ENCODE measurements at regions not wholly inside any gene's neighbourhood (a gene's known extent, or its start where the extent isn't known, plus 50 kb on each side); places are given as distances from the start of the nearest gene placed in this dataset.
"Not testable (repeated sequence)": the region's sequence is repeated elsewhere in the genome, so short reads cannot be mapped to it uniquely, and the experiment has no call there.

GRCh38 chr13:111064661-111065060 lies 50.4 kb upstream of the ARHGEF7 start:
- DNase-seq = no peak

- no peak for DNase-seq
These were observed 52.1 kb upstream of the ARHGEF7 start for GRCh38 chr13:111062966-111063365.

- DNase-seq = no peak
These were observed 52.8 kb upstream of the ARHGEF7 start for GRCh38 chr13:111062305-111062704.

GRCh38 chr13:111061358-111062045 lies 53.6 kb upstream of the ARHGEF7 start:
- DNase-seq = no peak

GRCh38 chr13:111060237-111060919 lies 54.7 kb upstream of the ARHGEF7 start:
- DNase-seq = no peak

- DNase-seq = no peak
These were observed 56.2 kb upstream of the ARHGEF7 start for GRCh38 chr13:111058796-111059506.

- not testable (repeated sequence) for DNase-seq
These were observed 56.8 kb upstream of the ARHGEF7 start for GRCh38 chr13:111058339-111058738.

GRCh38 chr13:111051726-111052232 lies 63.3 kb upstream of the ARHGEF7 start:
- not testable (repeated sequence) for DNase-seq

- no peak for DNase-seq
These were observed 63.9 kb upstream of the ARHGEF7 start for GRCh38 chr13:111051041-111051725.

GRCh38 chr13:111050539-111050879 lies 64.6 kb upstream of the ARHGEF7 start:
- DNase-seq = no peak

GRCh38 chr13:111049791-111050538 lies 65.1 kb upstream of the ARHGEF7 start:
- DNase-seq = no peak

- no peak for DNase-seq
These were observed 66.7 kb upstream of the ARHGEF7 start for GRCh38 chr13:111048387-111048786.

GRCh38 chr13:111047326-111047725 lies 67.8 kb upstream of the ARHGEF7 start:
- no peak for DNase-seq

- no peak for DNase-seq
These were observed 68.4 kb upstream of the ARHGEF7 start for GRCh38 chr13:111046590-111047141.

- DNase-seq = no peak
These were observed 69.9 kb upstream of the ARHGEF7 start for GRCh38 chr13:111045170-111045569.

GRCh38 chr13:111044087-111044830 lies 70.9 kb upstream of the ARHGEF7 start:
- DNase-seq = no peak

GRCh38 chr13:111043575-111043982 lies 71.5 kb upstream of the ARHGEF7 start:
- DNase-seq = no peak

- DNase-seq = no peak
These were observed 72.4 kb upstream of the ARHGEF7 start for GRCh38 chr13:111042661-111043226.

GRCh38 chr13:111040830-111041229 lies 74.3 kb upstream of the ARHGEF7 start:
- no peak for DNase-seq

GRCh38 chr13:111039735-111040134 lies 75.4 kb upstream of the ARHGEF7 start:
- no peak for DNase-seq

GRCh38 chr13:111038887-111039286 lies 76.2 kb upstream of the ARHGEF7 start:
- no peak for DNase-seq

Measured in stimulated activated CD4-positive, alpha-beta T cell treated with anti-CD3 and anti-CD28 coated beads, Interleukin-2, amount 100 ng/mL, for 48 hours (primary cell).